CD4-positive, alpha-beta T cell treated with Interleukin-17A for 1 hour (primary cell): ENCODE measurements at regions not wholly inside any gene's neighbourhood (a gene's known extent, or its start where the extent isn't known, plus 50 kb on each side); places are given as distances from the start of the nearest gene placed in this dataset.

Experiments used
- DNase-seq: peaks from one replicate; pipeline ENCODE4 v3.0.0-alpha.2; 2020

- no peak for DNase-seq
These were observed 805.3 kb downstream of the TLE1 start for GRCh38 chr9:80883826-80884579.

GRCh38 chr9:80883426-80883825, 805.9 kb downstream of the TLE1 start:
- DNase-seq, result no peak

GRCh38 chr9:80881940-80882339, 807.4 kb downstream of the TLE1 start:
- no peak for DNase-seq

GRCh38 chr9:80881320-80881719, 808.0 kb downstream of the TLE1 start:
- no peak for DNase-seq

- no peak for DNase-seq
These were observed 810.8 kb downstream of the TLE1 start for GRCh38 chr9:80878556-80878955.

- DNase-seq, result no peak
These were observed 813.4 kb downstream of the TLE1 start for GRCh38 chr9:80875947-80876346.

GRCh38 chr9:80874276-80874675, 815.1 kb downstream of the TLE1 start:
- DNase-seq, result no peak

GRCh38 chr9:80873861-80874260, 815.5 kb downstream of the TLE1 start:
- DNase-seq, result no peak

GRCh38 chr9:80871596-80871995, 817.8 kb downstream of the TLE1 start:
- no peak for DNase-seq

- DNase-seq, result no peak
These were observed 821.6 kb downstream of the TLE1 start for GRCh38 chr9:80867731-80868130.

- no peak for DNase-seq
These were observed 822.6 kb downstream of the TLE1 start for GRCh38 chr9:80866576-80867227.

- DNase-seq, result no peak
These were observed 823.2 kb downstream of the TLE1 start for GRCh38 chr9:80866121-80866520.

GRCh38 chr9:80843028-80843427, 846.3 kb downstream of the TLE1 start:
- no peak for DNase-seq

GRCh38 chr9:80842389-80842788, 847.0 kb downstream of the TLE1 start:
- DNase-seq, result no peak

GRCh38 chr9:80841888-80842287, 847.5 kb downstream of the TLE1 start:
- no peak for DNase-seq

- DNase-seq, result no peak
These were observed 849.3 kb downstream of the TLE1 start for GRCh38 chr9:80839821-80840675.

- no peak for DNase-seq
These were observed 853.3 kb downstream of the TLE1 start for GRCh38 chr9:80836013-80836412.

GRCh38 chr9:80831751-80832150, 857.6 kb downstream of the TLE1 start:
- DNase-seq, result no peak

- DNase-seq, result no peak
These were observed 877.7 kb downstream of the TLE1 start for GRCh38 chr9:80811656-80812055.

GRCh38 chr9:80811003-80811402, 878.3 kb downstream of the TLE1 start:
- DNase-seq, result no peak

- DNase-seq, result no peak
These were observed 882.7 kb downstream of the TLE1 start for GRCh38 chr9:80806671-80807070.

- DNase-seq, result no peak
These were observed 884.5 kb downstream of the TLE1 start for GRCh38 chr9:80804873-80805272.

- DNase-seq, result no peak
These were observed 891.3 kb downstream of the TLE1 start for GRCh38 chr9:80797831-80798688.
